IMR-90 (cell line): ENCODE measurements at regions not wholly inside any gene's neighbourhood (a gene's known extent, or its start where the extent isn't known, plus 50 kb on each side); places are given as distances from the start of the nearest gene placed in this dataset.

Experiments used
- ATAC-seq: fragments of 200-7000 bp; cut with Tn5 transposase; 2 replicates; pipeline ENCODE4 v1.9.1; 2020; ENCODE audit warnings: low read depth, mild to moderate bottlenecking, moderate library complexity
- BruUV-seq: library from RNA; stranded (reverse); fragments of 400-500 nt; replicated peaks from 2 replicates; lab custom pipeline; 2021; lab: Mats Ljungman, UMichigan
- CTCF ChIA-PET: fragments of 300-600 bp; formaldehyde crosslinking; extraction: SDS; loops from one replicate; lab custom pipeline; 2021; ENCODE audit warnings: antibody characterized with exemption; lab: Yijun Ruan, JAX
- POLR2A ChIA-PET: fragments of 300-600 bp; sonication (Branson Sonifier 250); formaldehyde crosslinking; loops from one replicate; lab custom pipeline; 2022; ENCODE audit warnings: antibody characterized with exemption; ENCODE audit not compliant: unreplicated experiment; lab: Charles Lee
- DNase-seq: peaks from one replicate; pipeline ENCODE4 v3.0.0; 2013
- H2AFZ ChIP-seq: replicated peaks from 2 replicates; pipeline ENCODE3; 2013; ENCODE audit warnings: low read length, mild to moderate bottlenecking; ENCODE audit not compliant: poor library complexity
- H2AK5ac ChIP-seq: 2 replicates; pipeline ENCODE4 v1.6.1; 2013; ENCODE audit warnings: low read depth, low read length, inconsistent platforms
- H2AK9ac ChIP-seq: replicated peaks from 2 replicates; pipeline ENCODE3; 2013; ENCODE audit warnings: mild to moderate bottlenecking, low read depth, low read length, moderate library complexity; ENCODE audit not compliant: poor library complexity
- H2BK120ac ChIP-seq: 2 replicates; pipeline ENCODE4 v1.6.1; 2013; ENCODE audit warnings: low read depth, low read length, inconsistent platforms
- H2BK15ac ChIP-seq: 3 replicates; pipeline ENCODE4 v1.6.1; 2013; ENCODE audit warnings: low read depth, low read length, inconsistent platforms
- H2BK20ac ChIP-seq: 2 replicates; pipeline ENCODE4 v1.6.1; 2013; ENCODE audit warnings: low read depth, mild to moderate bottlenecking, inconsistent platforms, low read length, moderate library complexity
- H2BK5ac ChIP-seq: 2 replicates; pipeline ENCODE4 v1.6.1; 2013; ENCODE audit warnings: mild to moderate bottlenecking, low read depth, low read length, inconsistent platforms; ENCODE audit not compliant: poor library complexity, severe bottlenecking
- H3K14ac ChIP-seq: replicated peaks from 2 replicates; pipeline ENCODE4 v1.6.1; 2013; ENCODE audit warnings: low read depth, low read length, inconsistent platforms
- H3K18ac ChIP-seq: 2 replicates; pipeline ENCODE4 v1.6.1; 2013; ENCODE audit warnings: low read depth, low read length, control low read depth
- H3K23ac ChIP-seq: 2 replicates; pipeline ENCODE4 v1.6.1; 2013; ENCODE audit warnings: low read depth, low read length, inconsistent platforms
- H3K27ac ChIP-seq: 2 replicates; pipeline ENCODE4 v1.5.1; 2013; ENCODE audit warnings: mild to moderate bottlenecking, control low read depth, low read length; ENCODE audit not compliant: insufficient read depth
- H3K27me3 ChIP-seq: 2 replicates; pipeline ENCODE4 v1.6.1; 2013; ENCODE audit warnings: low read length; ENCODE audit not compliant: control insufficient read depth, insufficient read depth
- H3K36me3 ChIP-seq: 2 replicates; pipeline ENCODE4 v1.6.1; 2013; ENCODE audit warnings: low read length, mixed read lengths; ENCODE audit not compliant: control insufficient read depth, insufficient read depth
- H3K4ac ChIP-seq: 2 replicates; pipeline ENCODE4 v1.6.1; 2013; ENCODE audit warnings: low read depth, low read length, inconsistent platforms
- H3K4me1 ChIP-seq: 2 replicates; pipeline ENCODE4 v1.6.1; 2013; ENCODE audit warnings: low read length, mixed read lengths; ENCODE audit not compliant: control insufficient read depth, insufficient read depth
- H3K4me2 ChIP-seq: 2 replicates; pipeline ENCODE4 v1.6.1; 2013; ENCODE audit warnings: low read depth, mild to moderate bottlenecking, control low read depth, low read length, moderate library complexity
- H3K4me3 ChIP-seq: 2 replicates; pipeline ENCODE4 v1.5.1; 2013; ENCODE audit warnings: low read depth, mild to moderate bottlenecking, control low read depth, low read length, moderate library complexity; ENCODE audit not compliant: insufficient read depth
- H3K56ac ChIP-seq: 2 replicates; pipeline ENCODE4 v1.6.1; 2013; ENCODE audit warnings: low read length, inconsistent platforms; ENCODE audit not compliant: insufficient read depth; ENCODE audit errors: extremely low read depth
- H3K79me1 ChIP-seq, 2 experiments: 2 replicates each; pipeline ENCODE4 v1.6.1; 2013; ENCODE audit warnings: low read length in 2 of 2, inconsistent platforms in 1 of 2, low read depth in 1 of 2
- H3K9ac ChIP-seq: 2 replicates; pipeline ENCODE4 v1.6.1; 2013; ENCODE audit warnings: low read depth, low read length, control low read depth
- H3K9me1 ChIP-seq: 2 replicates; pipeline ENCODE4 v1.6.1; 2013; ENCODE audit warnings: low read length, inconsistent platforms; ENCODE audit not compliant: insufficient read depth
- H3K9me3 ChIP-seq: 2 replicates; pipeline ENCODE4 v1.6.1; 2013; ENCODE audit warnings: low read length; ENCODE audit not compliant: control insufficient read depth, insufficient read depth
- H4K20me1 ChIP-seq: 2 replicates; pipeline ENCODE4 v1.6.1; 2013; ENCODE audit warnings: low read length, inconsistent platforms; ENCODE audit not compliant: insufficient read depth
- H4K5ac ChIP-seq: 2 replicates; pipeline ENCODE4 v1.6.1; 2013; ENCODE audit warnings: mild to moderate bottlenecking, low read depth, low read length, control low read depth
- H4K8ac ChIP-seq, 2 experiments: 2 replicates each; pipeline ENCODE4 v1.6.1; 2013; ENCODE audit warnings: low read depth in 2 of 2, low read length in 2 of 2, control low read depth in 1 of 2, inconsistent platforms in 1 of 2
- H4K91ac ChIP-seq: 2 replicates; pipeline ENCODE4 v1.6.1; 2013; ENCODE audit warnings: low read depth, low read length, inconsistent platforms; ENCODE audit not compliant: insufficient read depth
- CEBPB ChIP-seq: IDR thresholded peaks from 2 replicates; pipeline ENCODE4 v1.6.1; 2012; ENCODE audit warnings: low read depth, low read length, improper control_type of control experiment
- CTCF ChIP-seq: conservative IDR thresholded peaks from 2 replicates; pipeline ENCODE4 v1.5.1; 2012; ENCODE audit warnings: mild to moderate bottlenecking, low read depth, low read length, improper control_type of control experiment
- ELK1 ChIP-seq: fragments of 150-350 bp; IDR thresholded peaks from 2 replicates; pipeline ENCODE4 v1.6.1; 2016; ENCODE audit warnings: low read depth, mild to moderate bottlenecking, low read length, moderate library complexity, borderline replicate concordance
- NFE2L2 ChIP-seq: fragments of 150-350 bp; IDR thresholded peaks from 2 replicates; pipeline ENCODE4 v1.6.1; 2016; ENCODE audit warnings: low read depth, mild to moderate bottlenecking, low read length
- POLR2A ChIP-seq: IDR thresholded peaks from 2 replicates; pipeline ENCODE4 v1.6.1; 2012; ENCODE audit warnings: mild to moderate bottlenecking, low read depth, low read length
- RCOR1 ChIP-seq: IDR thresholded peaks from 2 replicates; pipeline ENCODE4 v1.6.1; 2012; ENCODE audit warnings: mild to moderate bottlenecking, low read length, improper control_type of control experiment; ENCODE audit not compliant: insufficient replicate concordance
- RFX5 ChIP-seq: IDR thresholded peaks from 2 replicates; pipeline ENCODE4 v1.8.0; 2012; ENCODE audit warnings: low read depth, mild to moderate bottlenecking, low read length, moderate library complexity
- SMC3 ChIP-seq: fragments of 150-350 bp; IDR thresholded peaks from 2 replicates; pipeline ENCODE4 v1.6.1; 2016; ENCODE audit warnings: low read depth, mild to moderate bottlenecking, antibody characterized with exemption, low read length, moderate library complexity
- WGBS, 2 experiments: methylation state at CpG; one replicate each; pipeline versions ENCODE4 v1.1.5 to v1.1.7; 2013; ENCODE audit warnings: missing lambda C conversion rate in 2 of 2; ENCODE audit not compliant: insufficient read length in 1 of 2; ENCODE audit errors: extremely low coverage in 2 of 2; 5-methylcytosine and 5-hydroxymethylcytosine counted together
- dilution Hi-C: fragments of 300-500 bp; cut with HindIII; formaldehyde crosslinking; loops from one replicate; pipeline ENCODE4 v1.14.3; 2018; ENCODE audit warnings: low sequenced_read_pairs; ENCODE audit not compliant: unreplicated experiment
- in situ Hi-C: fragments of 300-500 bp; cut with MboI; formaldehyde crosslinking; loops from 3 replicates; pipeline ENCODE4 v1.14.3; 2019; ENCODE audit warnings: low sequenced_read_pairs, inconsistent platforms, mixed read lengths
- intact Hi-C: fragments of 100-400 bp; cut with micrococcal nuclease; formaldehyde crosslinking; loops from 2 replicates; pipeline ENCODE4 v1.10.0; 2022

DNA sequence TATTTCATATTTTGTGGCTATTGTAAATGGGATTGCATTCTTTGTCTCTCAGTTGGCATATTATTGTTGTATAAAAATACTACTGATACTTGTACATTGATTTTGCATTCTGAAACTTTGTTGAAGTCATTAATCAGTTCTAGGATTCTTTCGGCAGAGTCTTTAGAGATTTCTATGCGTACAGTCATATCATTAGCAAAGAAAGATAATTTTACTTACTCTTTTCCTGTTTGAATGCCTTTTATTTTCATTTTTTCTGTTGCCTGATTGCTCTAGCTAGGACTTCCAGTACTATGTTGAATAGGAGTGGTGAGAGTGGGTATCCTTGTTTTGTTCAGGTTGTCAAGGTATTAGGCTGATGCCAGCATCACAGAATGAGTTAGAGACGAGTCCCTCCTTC is 722.0 kb upstream of the PCDH10 start:
- no peak overlapping the region for H2BK5ac ChIP-seq
- H2BK20ac ChIP-seq, result no peak overlapping the region
- no peak overlapping the region for H4K91ac ChIP-seq
- ChIA-PET CTCF (no interaction called here), POLR2A (no interaction called here)
- no peaks in the 10 kb centered on the region for H3K79me1 ChIP-seq
- no peak overlapping the region for H3K27ac ChIP-seq
- no peaks in the 10 kb centered on the region for H3K4me1 ChIP-seq
- no CpG with 5 or more reads among the region's 3 CpGs for WGBS, 2 experiments
- H4K5ac ChIP-seq, result no peak overlapping the region
- no peak overlapping the region for H3K18ac ChIP-seq
- H3K4me3 ChIP-seq, result no peak overlapping the region
- no peak overlapping the region for H2AK9ac ChIP-seq
- no peak overlapping the region for H2AK5ac ChIP-seq
- no peaks in the 10 kb centered on the region; the same call in 1 of the 2 replicates for H3K9me3 ChIP-seq
- no peak overlapping the region for H3K4me2 ChIP-seq
- in situ Hi-C loops, result no loop called here
- no TSS peak for BruUV-seq
- intact Hi-C loops, result no loop called here
- no peak overlapping the region for H4K8ac ChIP-seq
- no peak overlapping the region for H3K56ac ChIP-seq
- no peaks in the 10 kb centered on the region for H4K20me1 ChIP-seq
- no peak overlapping the region for H2BK120ac ChIP-seq
- H3K14ac ChIP-seq, result no peak overlapping the region
- ATAC-seq, result no peak
- H2AFZ ChIP-seq, result no peak overlapping the region
- H3K9ac ChIP-seq, result no peak overlapping the region
- no peak for DNase-seq
- TF ChIP-seq ELK1 (no peak), SMC3 (no peak), POLR2A (no peak), CEBPB (no peak), CTCF (no peak), RCOR1 (no peak), RFX5 (no peak), NFE2L2 (no peak)
- H3K36me3 ChIP-seq, result no peaks in the 10 kb centered on the region
- no peaks in the 10 kb centered on the region for H3K27me3 ChIP-seq
- no peak overlapping the region for H3K4ac ChIP-seq
- no peaks in the 10 kb centered on the region for H3K9me1 ChIP-seq
- H2BK15ac ChIP-seq, result no peak overlapping the region
- no peak overlapping the region for H3K23ac ChIP-seq
- dilution Hi-C loops, result no loop called here
